Frontal cortex (tissue), 3 donors: ENCODE measurements at regions not wholly inside any gene's neighbourhood (a gene's known extent, or its start where the extent isn't known, plus 50 kb on each side); places are given as distances from the start of the nearest gene placed in this dataset.
"Not testable (repeated sequence)": the region's sequence is repeated elsewhere in the genome, so short reads cannot be mapped to it uniquely, and the experiment has no call there.

Experiments
- DNase-seq, 2 donors: peaks; one replicate each; pipeline ENCODE4 v3.0.0; 2012; ENCODE audit warnings: low spot score in 2 of 2
- FAIRE-seq: peaks from 2 replicates; lab custom pipeline; 2012; peaks lifted over from hg19 to GRCh38; lab: Jason Lieb, UNC
- donor health status: control.
- donor health status: control.
- donor health status: control.

- FAIRE-seq = no peak
- DNase-seq = no peak
Observed at GRCh38 chr20:60786686-60787217, 465.3 kb upstream of the CDH4 start.

DNA sequence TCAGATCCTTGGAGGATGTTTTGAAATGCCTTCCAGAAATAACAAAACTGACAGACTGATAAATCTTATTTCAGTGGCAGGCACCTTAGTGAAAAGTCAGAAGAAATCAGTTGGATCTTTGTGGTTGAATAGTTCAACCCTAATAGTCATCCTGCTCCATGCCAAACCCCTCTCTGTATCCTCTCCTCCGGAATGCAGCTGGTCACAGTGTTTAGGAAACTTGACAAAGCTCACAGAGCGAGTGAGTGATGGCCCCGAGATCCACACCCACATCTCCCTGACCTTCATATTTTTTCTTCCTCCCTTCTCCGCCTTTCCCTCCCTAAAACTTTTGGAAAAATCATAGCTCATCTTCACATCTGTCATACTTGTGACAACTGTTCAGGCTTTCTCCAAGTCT, 464.8 kb upstream of the CDH4 start:
- DNase-seq (no peak), FAIRE-seq (no peak)

DNA sequence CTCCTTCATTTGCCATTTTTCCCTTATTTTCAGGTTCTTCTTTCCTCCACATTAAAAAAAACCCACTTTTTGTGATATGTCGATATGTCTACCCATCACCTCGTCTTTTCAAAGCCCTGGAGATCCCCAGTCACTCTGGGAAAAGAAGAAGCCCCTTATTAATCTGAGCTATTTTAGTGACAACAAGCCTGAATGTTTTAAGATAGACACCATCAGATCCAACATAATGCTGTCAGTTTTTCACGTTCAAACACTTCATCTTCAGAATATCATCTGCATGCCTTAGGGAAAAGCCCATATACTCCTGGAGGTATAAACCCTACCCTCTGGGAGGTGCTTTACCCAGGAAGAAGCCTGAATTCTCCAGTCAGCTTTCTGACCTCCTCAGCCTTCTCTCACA, 464.0 kb upstream of the CDH4 start:
- DNase-seq = no peak
- no peak for FAIRE-seq

DNA sequence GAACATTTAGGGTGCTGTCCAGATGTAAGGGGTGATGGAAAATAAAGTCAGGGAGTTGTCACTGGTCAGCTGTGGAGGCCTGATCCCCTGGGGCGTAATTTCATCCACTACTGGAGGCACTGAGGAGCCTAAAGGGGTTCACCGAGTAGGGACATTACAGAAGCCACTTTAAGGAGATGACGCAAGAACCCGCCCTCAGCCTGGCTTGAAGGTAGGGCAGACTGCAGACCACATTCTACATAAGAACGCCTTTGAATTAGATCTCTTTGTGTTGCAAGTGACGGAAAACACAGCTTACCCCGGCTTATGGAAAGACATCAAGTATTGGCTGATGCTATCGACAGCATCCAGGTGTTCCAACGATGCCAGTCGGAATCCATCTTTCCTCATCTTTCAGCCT, 462.7 kb upstream of the CDH4 start:
- DNase-seq (no peak), FAIRE-seq (no peak)

GRCh38 chr20:60790339-60790738, 461.7 kb upstream of the CDH4 start:
- FAIRE-seq, DNase-seq: not testable (repeated sequence)

GRCh38 chr20:60791823-60792222, 460.2 kb upstream of the CDH4 start:
- no peak for FAIRE-seq
- DNase-seq = no peak

DNA sequence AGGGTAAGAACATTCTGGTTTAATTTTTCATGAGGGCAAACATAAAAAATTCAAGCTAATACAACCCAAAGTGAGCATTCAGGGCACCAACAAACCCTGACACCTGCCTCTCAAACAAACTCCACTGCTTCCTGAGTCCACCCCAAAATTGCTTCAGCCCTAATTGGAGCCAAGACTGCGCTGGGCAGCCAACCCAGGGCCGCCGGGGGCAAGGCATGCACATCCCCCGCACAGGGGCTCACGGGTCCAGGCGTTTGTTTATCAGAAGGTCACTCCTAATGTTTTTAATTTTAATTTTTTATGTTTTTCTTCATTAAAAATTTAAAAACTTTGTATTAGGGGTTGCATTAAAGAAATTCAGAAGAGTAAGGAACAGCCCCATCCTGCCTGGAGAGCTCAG, 459.1 kb upstream of the CDH4 start:
- no peak for DNase-seq
- FAIRE-seq = no peak

GRCh38 chr20:60794674-60795073, 457.4 kb upstream of the CDH4 start:
- DNase-seq (no peak), FAIRE-seq (no peak)

DNA sequence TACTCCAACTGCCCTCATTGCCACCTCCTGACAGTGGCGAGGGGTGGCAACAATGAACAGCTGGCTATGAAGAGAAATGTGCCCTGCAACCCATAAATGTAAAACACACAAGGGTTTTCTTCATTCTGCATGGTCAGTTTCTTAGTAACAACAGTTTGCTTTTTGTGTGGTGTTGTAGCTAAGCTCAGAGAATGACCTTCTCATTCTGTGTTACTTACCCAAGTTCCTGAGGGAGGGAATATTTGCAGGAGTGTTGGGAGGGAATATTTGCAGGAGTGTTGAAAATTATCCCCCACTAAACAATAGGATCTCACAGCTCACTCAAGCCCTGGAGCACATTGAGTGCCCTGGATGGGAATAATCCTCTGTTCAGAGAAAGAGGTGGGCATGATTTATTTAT, 456.4 kb upstream of the CDH4 start:
- FAIRE-seq = no peak
- DNase-seq = no peak

GRCh38 chr20:60800185-60800584, 451.9 kb upstream of the CDH4 start:
- FAIRE-seq (no peak), DNase-seq (no peak)

DNA sequence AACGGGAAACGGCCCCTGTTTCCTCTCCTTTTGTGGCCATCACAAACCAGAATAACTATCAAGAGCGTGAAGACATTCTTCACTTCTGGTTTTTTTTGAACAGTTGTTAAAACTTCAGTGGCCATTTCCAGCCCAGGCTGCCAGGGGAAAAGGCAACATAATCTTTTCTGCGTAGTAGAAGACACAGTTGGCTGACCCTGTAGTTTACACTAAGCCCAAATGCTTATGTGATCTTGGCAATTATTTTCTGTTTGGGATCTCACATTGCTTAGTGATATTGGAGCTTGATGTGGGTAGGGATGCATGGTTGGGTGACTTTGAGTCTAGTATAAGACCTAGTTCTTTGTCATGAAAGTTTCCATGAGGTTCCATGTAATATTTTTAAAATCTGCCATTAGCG, 449.4 kb upstream of the CDH4 start:
- no peak for FAIRE-seq
- no peak for DNase-seq

- no peak for DNase-seq
- FAIRE-seq = no peak
Observed at GRCh38 chr20:60803335-60804055, 448.6 kb upstream of the CDH4 start.

DNA sequence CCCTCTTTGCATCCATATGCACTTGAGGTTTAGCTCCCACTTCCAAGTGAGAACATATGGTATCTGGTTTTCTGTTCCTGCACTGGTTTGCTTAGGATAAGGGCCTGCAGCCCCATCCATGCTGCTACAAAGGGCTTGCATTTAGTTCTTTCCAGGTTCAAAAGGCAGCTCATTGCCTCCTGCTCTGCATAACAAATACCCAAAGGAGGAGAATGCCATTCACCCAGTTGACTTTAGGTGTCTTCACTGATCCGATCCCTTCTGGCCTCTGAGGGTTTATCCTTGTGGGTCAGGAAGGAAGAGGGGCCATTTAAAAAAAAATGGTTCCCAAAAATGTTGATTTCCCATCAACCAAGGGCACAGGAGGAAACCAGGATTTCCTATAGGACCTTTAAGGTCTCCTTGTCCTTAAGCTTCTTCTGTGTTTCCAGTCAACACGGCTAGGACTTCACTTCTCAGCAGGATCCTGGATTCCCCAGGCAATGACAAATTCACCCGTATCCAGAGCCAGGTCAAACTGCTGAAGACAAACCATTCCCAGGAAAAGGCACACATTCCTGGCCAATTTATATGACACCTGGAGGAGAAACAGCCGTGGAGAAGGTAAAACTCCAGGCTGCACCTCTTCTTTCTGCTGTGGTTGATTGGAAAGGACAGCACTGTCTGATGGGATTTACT, 447.7 kb upstream of the CDH4 start:
- DNase-seq (no peak), FAIRE-seq (no peak)

GRCh38 chr20:60804918-60805630, 447.0 kb upstream of the CDH4 start:
- FAIRE-seq (no peak), DNase-seq (no peak)

DNA sequence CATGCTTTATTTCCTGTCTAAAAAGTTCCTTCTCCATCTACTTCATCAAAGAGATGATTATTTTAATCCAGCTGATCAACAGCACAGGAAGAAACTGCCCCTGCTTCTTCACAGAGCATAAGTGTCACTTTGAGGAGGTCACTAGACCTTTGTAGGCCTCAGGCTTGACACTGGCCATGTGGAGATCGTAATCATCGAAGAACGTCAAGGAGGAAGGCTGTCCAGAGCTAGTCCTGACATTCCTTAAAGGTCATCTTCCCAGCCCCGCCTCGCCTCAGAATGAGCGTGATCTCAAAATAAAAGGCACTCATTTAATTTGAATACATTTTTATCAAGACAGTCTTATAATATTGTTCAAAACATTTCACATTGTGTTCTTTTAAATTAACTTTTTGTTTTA, 445.7 kb upstream of the CDH4 start:
- FAIRE-seq = no peak
- DNase-seq = no peak

DNA sequence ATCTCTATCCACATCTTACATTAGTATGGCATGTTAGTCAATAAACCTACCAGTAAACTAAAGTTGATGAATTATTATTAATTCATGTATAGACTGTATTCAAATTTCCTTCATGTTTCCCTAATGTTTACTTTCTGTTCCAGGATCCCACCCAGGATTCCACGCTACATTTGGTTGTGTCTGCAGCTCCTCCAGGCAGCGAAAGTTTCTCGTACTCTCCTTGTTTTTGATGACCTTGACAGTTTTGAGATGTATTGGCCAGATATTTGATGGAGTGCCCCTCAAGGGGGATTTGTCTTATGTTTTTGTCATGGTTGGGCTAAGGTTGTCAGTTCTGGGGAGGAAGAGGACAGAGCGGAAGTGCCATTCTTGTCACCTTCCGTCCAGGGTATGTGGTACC, 445.2 kb upstream of the CDH4 start:
- no peak for FAIRE-seq
- DNase-seq = no peak

GRCh38 chr20:60808003-60808672, 443.9 kb upstream of the CDH4 start:
- DNase-seq (no peak), FAIRE-seq (no peak)

DNA sequence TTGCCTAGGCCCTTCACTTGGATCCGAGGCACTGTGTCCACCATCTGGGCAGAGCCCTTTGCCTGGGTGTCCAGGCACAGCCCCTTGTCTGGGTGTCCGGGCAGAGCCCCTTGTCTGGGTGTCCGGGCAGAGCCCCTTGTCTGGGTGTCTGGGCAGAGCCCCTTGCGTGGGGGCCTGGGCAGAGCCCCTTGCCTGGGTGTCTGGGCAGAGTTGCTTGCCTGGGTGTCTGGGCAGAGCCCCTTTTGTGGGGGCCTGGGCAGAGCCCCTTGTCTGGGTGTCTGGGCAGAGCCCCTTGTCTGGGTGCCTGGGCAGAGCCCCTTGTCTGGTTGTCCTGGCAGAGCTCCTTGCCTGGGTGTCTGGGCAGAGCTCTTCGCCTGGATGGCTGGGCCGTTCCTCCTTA, 443.4 kb upstream of the CDH4 start:
- no peak for FAIRE-seq

DNA sequence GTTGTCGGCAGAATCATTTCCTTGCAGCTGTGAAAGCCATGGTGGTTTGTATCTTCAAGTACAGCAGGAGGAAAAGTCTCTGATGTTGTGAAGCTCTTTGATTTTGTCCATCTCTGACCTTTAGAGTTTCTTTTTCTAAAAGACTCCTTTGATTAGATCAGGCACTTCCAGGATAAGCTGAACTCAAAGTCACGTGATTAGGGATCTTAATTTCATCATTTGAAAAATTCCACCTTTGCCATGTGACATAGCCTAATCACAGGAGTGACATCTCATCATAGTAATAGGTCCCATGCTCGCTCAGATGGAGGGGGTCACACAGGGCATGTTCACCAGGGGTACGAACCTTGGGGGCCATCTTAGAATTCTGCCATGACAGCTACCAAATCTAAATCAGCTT, 441.5 kb upstream of the CDH4 start:
- no peak for FAIRE-seq
- no peak for DNase-seq

More for the DNA sequence above, 443.4 kb upstream of the CDH4 start:
- DNase-seq = no peak

- no peak for DNase-seq
- no peak for FAIRE-seq
Observed at GRCh38 chr20:60812561-60812960, 439.5 kb upstream of the CDH4 start.
